ENCODE measurements at regions not wholly inside any gene's neighbourhood (a gene's known extent, or its start where the extent isn't known, plus 50 kb on each side); places are given as distances from the start of the nearest gene placed in this dataset.

- TF ChIP-seq CSDC2 (CRISPR knock-in tag; IDR thresholded peaks at IDR 0.05): no peak
- no peak for TF ChIP-seq ZNF565 (CRISPR knock-in tag; conservative IDR thresholded peaks at IDR 0.05; ENCODE audit: low read depth)
Observed at GRCh38 chr20:48147311-48147710, 362.0 kb upstream of the SULF2 start (continued).

GRCh38 chr20:48146877-48147276 lies 361.6 kb upstream of the SULF2 start:
- TF ChIP-seq PATZ1 (CRISPR knock-in tag; IDR thresholded peaks at IDR 0.05; ENCODE audit: borderline replicate concordance) (no peak), ZNF8 (CRISPR knock-in tag; IDR thresholded peaks at IDR 0.05) (no peak), BACH2 (CRISPR knock-in tag; IDR thresholded peaks at IDR 0.05; ENCODE audit: borderline replicate concordance) (no peak), ZFP3 (CRISPR knock-in tag; IDR thresholded peaks at IDR 0.05) (no peak), TCF4 (CRISPR knock-in tag; IDR thresholded peaks at IDR 0.05; ENCODE audit: borderline replicate concordance) (no peak), SNAI2 (CRISPR knock-in tag; IDR thresholded peaks at IDR 0.05) (no peak), ZFP30 (CRISPR knock-in tag; IDR thresholded peaks at IDR 0.05) (no peak), ZNF70 (CRISPR knock-in tag; IDR thresholded peaks at IDR 0.05) (no peak), GLIS3 (CRISPR knock-in tag; IDR thresholded peaks at IDR 0.05) (no peak), ESRRG (CRISPR knock-in tag; IDR thresholded peaks at IDR 0.05) (no peak), CREB5 (CRISPR knock-in tag; IDR thresholded peaks at IDR 0.05; ENCODE audit: low read depth) (no peak), ZNF565 (CRISPR knock-in tag; conservative IDR thresholded peaks at IDR 0.05; ENCODE audit: low read depth) (no peak), ARNTL (CRISPR knock-in tag; IDR thresholded peaks at IDR 0.05; ENCODE audit: borderline replicate concordance, low read depth) (no peak), OSR1 (CRISPR knock-in tag; IDR thresholded peaks at IDR 0.05) (no peak)
- no peak for ATAC-seq

- TF ChIP-seq CSDC2 (CRISPR knock-in tag; IDR thresholded peaks at IDR 0.05) (no peak), CREB5 (CRISPR knock-in tag; IDR thresholded peaks at IDR 0.05; ENCODE audit: low read depth) (no peak), ZFP30 (CRISPR knock-in tag; IDR thresholded peaks at IDR 0.05) (no peak), OSR1 (CRISPR knock-in tag; IDR thresholded peaks at IDR 0.05) (no peak), TSHZ2 (CRISPR knock-in tag; IDR thresholded peaks at IDR 0.05) (no peak), ZNF70 (CRISPR knock-in tag; IDR thresholded peaks at IDR 0.05) (no peak), PPARA (CRISPR knock-in tag; IDR thresholded peaks at IDR 0.05; ENCODE audit: borderline replicate concordance) (no peak), ZC3H10 (CRISPR knock-in tag; IDR thresholded peaks at IDR 0.05) (no peak), ZNF565 (CRISPR knock-in tag; conservative IDR thresholded peaks at IDR 0.05; ENCODE audit: low read depth) (no peak), TCF4 (CRISPR knock-in tag; IDR thresholded peaks at IDR 0.05; ENCODE audit: borderline replicate concordance) (no peak), ARNTL (CRISPR knock-in tag; IDR thresholded peaks at IDR 0.05; ENCODE audit: borderline replicate concordance, low read depth) (no peak), CSRNP3 (CRISPR knock-in tag; IDR thresholded peaks at IDR 0.05) (no peak), ISL1 (CRISPR knock-in tag; IDR thresholded peaks at IDR 0.05) (no peak), ZNF8 (CRISPR knock-in tag; IDR thresholded peaks at IDR 0.05) (no peak), RARB (CRISPR knock-in tag; IDR thresholded peaks at IDR 0.05) (no peak), GLIS3 (CRISPR knock-in tag; IDR thresholded peaks at IDR 0.05) (no peak), SNAI2 (CRISPR knock-in tag; IDR thresholded peaks at IDR 0.05) (no peak), POU6F1 (CRISPR knock-in tag; IDR thresholded peaks at IDR 0.05; ENCODE audit: borderline replicate concordance, low read depth) (no peak), ZFP3 (CRISPR knock-in tag; IDR thresholded peaks at IDR 0.05) (no peak)
Observed at GRCh38 chr20:48146308-48146707, 361.0 kb upstream of the SULF2 start.

More at GRCh38 chr20:48146308-48146707, 361.0 kb upstream of the SULF2 start:
- ATAC-seq: no peak

Measured in SK-N-SH treated with all-trans-retinoic acid at 6 μM for 48 hours (cell line).